Spleen (tissue), 11 donors: ENCODE measurements at regions not wholly inside any gene's neighbourhood (a gene's known extent, or its start where the extent isn't known, plus 50 kb on each side); places are given as distances from the start of the nearest gene placed in this dataset.

ENCODE experiments used
- DNase-seq: peaks from one replicate; pipeline ENCODE4 v3.0.0-alpha.2; 2020
- H3K27ac ChIP-seq, 8 donors: fragments of 200-600 bp; sonication (generic) in 7 of 8; 1 replicate in 4 of 8; 2 replicates in 4 of 8; pipeline versions ENCODE4 v1.5.0 to v1.8.0; 2016 to 2021; ENCODE audit warnings: inconsistent platforms in 4 of 8, mild to moderate bottlenecking in 4 of 8, moderate library complexity in 1 of 8
- H3K27me3 ChIP-seq, 7 donors: fragments of 200-600 bp; sonication (generic) in 6 of 7; replicated peaks in 1 of 7; 1 replicate in 4 of 7; 2 replicates in 3 of 7; pipeline versions ENCODE4 v1.5.0 to v1.8.0; 2016 to 2021; ENCODE audit warnings: inconsistent platforms in 3 of 7, mild to moderate bottlenecking in 1 of 7
- H3K36me3 ChIP-seq, 6 donors: fragments of 200-600 bp; sonication (generic) in 5 of 6; 1 replicate in 4 of 6; 2 replicates in 2 of 6; pipeline versions ENCODE4 v1.5.0 to v1.8.0; 2016 to 2021; ENCODE audit warnings: inconsistent platforms in 2 of 6
- H3K4me1 ChIP-seq, 6 donors: fragments of 200-600 bp; sonication (generic) in 5 of 6; 1 replicate in 3 of 6; 2 replicates in 3 of 6; pipeline versions ENCODE4 v1.5.0 to v1.8.0; 2016 to 2021; ENCODE audit warnings: inconsistent platforms in 3 of 6
- H3K4me3 ChIP-seq, 8 donors: fragments of 200-600 bp; sonication (generic) in 7 of 8; 1 replicate in 4 of 8; 2 replicates in 4 of 8; pipeline versions ENCODE4 v1.5.0 to v1.8.0; 2016 to 2021; ENCODE audit warnings: inconsistent platforms in 4 of 8, mild to moderate bottlenecking in 4 of 8, moderate library complexity in 2 of 8
- H3K9me3 ChIP-seq, 8 donors: fragments of 200-600 bp; sonication (generic) in 7 of 8; 1 replicate in 4 of 8; 2 replicates in 4 of 8; pipeline versions ENCODE4 v1.5.0 to v1.8.0; 2016 to 2021; ENCODE audit warnings: inconsistent platforms in 4 of 8
- POLR2A ChIP-seq, 3 donors: fragments of 450-650 bp; IDR thresholded peaks; one replicate each; pipeline ENCODE4 v1.5.1; 2017; ENCODE audit warnings: antibody characterized with exemption in 3 of 3, mild to moderate bottlenecking in 1 of 3
- POLR2AphosphoS5 ChIP-seq, 3 donors: sonication (generic); formaldehyde crosslinking; IDR thresholded peaks; one replicate each; pipeline ENCODE4 v1.5.1; 2017; ENCODE audit warnings: antibody characterized with exemption in 3 of 3
- WGBS, 5 donors: extraction: QIAGEN DNeasy Blood & Tissue Kit in 3 of 5; methylation state at CpG; one replicate each; pipeline versions ENCODE4 v1.1.5 to v1.1.7; 2013 to 2018; 5-methylcytosine and 5-hydroxymethylcytosine counted together
- intact Hi-C: fragments of 100-400 bp; cut with DNase I; formaldehyde crosslinking; loops from one replicate; pipeline ENCODE4 v1.15.0; 2023; ENCODE audit warnings: low total_unique reads
- TF ChIP-seq, protein P1 (sequence below), 11 experiments: fragments of 200-600 bp in 7 of 11; fragments of 450-650 bp in 4 of 11; sonication (generic) in 4 of 11; IDR thresholded peaks in 8 of 11; conservative IDR thresholded peaks in 3 of 11; 1 replicate in 7 of 11; 2 replicates in 4 of 11; pipeline versions ENCODE4 v1.4.0 to v1.8.0; 2016 to 2021; ENCODE audit warnings: antibody characterized with exemption in 11 of 11, inconsistent platforms in 4 of 11, mild to moderate bottlenecking in 1 of 11
- donor health status: healthy with polysubstance abuse.
- donor health status: DM: no; HTN: no; CAD: no; lungs with moderate emphysema.
- donor health status: DM: no; HTN: no; CAD: no.
- donor health status: Bipolar disorder and iron deficiency.
- donor health status: healthy.
- donor health status: DM: no; HTN: no; CAD: no.
- donor health status: DM: yes; HTN: yes; CAD: no.

DNA sequence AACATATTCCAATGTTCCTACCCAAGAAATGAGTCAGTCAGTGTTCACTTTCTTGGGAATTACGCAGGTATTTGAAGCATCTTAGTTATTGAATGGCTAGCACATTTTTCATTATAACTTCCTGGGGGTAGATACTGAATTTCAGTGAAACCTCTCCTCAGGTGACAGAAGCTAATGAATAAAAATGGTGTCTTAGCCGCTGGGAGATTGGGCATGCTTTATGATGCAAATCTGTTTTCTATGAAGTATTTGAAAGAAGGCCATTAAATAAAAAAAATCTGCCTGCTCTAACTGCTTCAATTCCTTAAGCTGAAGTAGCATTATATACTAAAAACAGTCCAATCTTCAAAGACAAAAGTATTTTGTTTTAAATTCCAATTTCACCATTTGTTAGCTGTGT, 132.8 kb upstream of the CYRIA start:
- Histone ChIP-seq H3K36me3 (no peaks in the 10 kb centered on the region), H3K4me1 (no peaks in the 10 kb centered on the region), H3K4me3 (no peak overlapping the region), H3K27me3 (no peaks in the 10 kb centered on the region), H3K9me3 (no peaks in the 10 kb centered on the region), H3K27ac (no peak overlapping the region)
- intact Hi-C loops, result no loop called here
- 78 to 92% (median 90%) methylated on average over 2 of the region's 2 CpGs for WGBS, 5 donors
- TF ChIP-seq POLR2A (IDR thresholded peaks at IDR 0.05) (no peak), POLR2AphosphoS5 (IDR thresholded peaks at IDR 0.05) (no peak)
- no peak for DNase-seq

DNA sequence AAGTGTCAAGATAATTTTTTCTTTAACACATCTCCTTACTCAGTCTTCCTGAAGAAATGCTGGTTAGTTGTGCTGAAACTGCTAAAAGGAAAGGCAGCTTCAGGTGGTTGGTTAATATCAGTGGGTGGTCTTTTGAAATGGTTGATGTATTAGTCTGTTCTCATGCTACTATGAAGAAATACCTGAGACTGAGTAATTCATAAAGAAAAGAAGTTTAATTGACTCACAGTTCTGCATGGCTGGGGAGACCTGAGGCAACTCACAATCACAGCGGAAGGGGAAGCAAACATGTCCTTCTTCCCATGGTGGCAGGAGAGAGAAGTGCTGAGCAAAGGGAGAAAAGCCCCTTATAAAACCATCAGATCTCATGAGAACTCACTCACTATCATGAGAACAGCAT, 125.9 kb upstream of the CYRIA start:
- TF ChIP-seq, protein P1, sequence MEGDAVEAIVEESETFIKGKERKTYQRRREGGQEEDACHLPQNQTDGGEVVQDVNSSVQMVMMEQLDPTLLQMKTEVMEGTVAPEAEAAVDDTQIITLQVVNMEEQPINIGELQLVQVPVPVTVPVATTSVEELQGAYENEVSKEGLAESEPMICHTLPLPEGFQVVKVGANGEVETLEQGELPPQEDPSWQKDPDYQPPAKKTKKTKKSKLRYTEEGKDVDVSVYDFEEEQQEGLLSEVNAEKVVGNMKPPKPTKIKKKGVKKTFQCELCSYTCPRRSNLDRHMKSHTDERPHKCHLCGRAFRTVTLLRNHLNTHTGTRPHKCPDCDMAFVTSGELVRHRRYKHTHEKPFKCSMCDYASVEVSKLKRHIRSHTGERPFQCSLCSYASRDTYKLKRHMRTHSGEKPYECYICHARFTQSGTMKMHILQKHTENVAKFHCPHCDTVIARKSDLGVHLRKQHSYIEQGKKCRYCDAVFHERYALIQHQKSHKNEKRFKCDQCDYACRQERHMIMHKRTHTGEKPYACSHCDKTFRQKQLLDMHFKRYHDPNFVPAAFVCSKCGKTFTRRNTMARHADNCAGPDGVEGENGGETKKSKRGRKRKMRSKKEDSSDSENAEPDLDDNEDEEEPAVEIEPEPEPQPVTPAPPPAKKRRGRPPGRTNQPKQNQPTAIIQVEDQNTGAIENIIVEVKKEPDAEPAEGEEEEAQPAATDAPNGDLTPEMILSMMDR (IDR thresholded peaks at IDR 0.05 in 8 of 11, conservative IDR thresholded peaks at IDR 0.05 in 3 of 11), result no peak
- TF ChIP-seq POLR2AphosphoS5 (IDR thresholded peaks at IDR 0.05), result no peak
- TF ChIP-seq POLR2A (IDR thresholded peaks at IDR 0.05), result no peak
- DNase-seq, result no peak
- no peak overlapping the region for H3K4me3 ChIP-seq
- no peaks in the 10 kb centered on the region for H3K27me3 ChIP-seq
- no peaks in the 10 kb centered on the region for H3K4me1 ChIP-seq
- no peaks in the 10 kb centered on the region for H3K9me3 ChIP-seq
- H3K27ac ChIP-seq, result no peak overlapping the region
- intact Hi-C loops, result no loop called here
- no peaks in the 10 kb centered on the region for H3K36me3 ChIP-seq
- WGBS, 5 donors, result 83 to 100% (median 90%) methylated on average over 1 of the region's 1 CpG

DNA sequence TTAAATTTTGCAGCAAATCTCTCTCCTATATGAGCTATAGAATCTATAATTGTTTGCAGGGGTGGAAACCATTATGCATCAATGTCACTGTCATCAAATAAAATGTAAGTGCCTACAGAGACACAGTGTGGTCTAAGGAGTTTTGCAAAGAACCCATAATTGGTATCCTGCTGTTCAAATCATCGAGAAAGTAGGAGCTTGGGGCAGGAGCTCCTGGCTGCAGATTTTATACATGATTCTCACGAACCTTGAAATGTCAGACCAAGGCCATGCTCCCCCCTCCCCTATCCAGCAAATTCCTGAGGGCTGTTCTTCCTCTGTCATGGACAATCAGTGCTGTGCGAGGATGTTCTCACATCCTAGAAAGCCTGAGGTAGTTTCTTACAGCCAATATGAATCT, 119.5 kb upstream of the CYRIA start:
- TF ChIP-seq, protein P1 (IDR thresholded peaks at IDR 0.05 in 8 of 11, conservative IDR thresholded peaks at IDR 0.05 in 3 of 11), result no peak
- TF ChIP-seq POLR2A (IDR thresholded peaks at IDR 0.05) (no peak), POLR2AphosphoS5 (IDR thresholded peaks at IDR 0.05) (no peak)
- no peak overlapping the region for H3K27ac ChIP-seq
- intact Hi-C loops, result no loop called here
- WGBS, 5 donors, result 49 to 75% (median 66%) methylated on average over 3 of the region's 3 CpGs
- no peaks in the 10 kb centered on the region for H3K27me3 ChIP-seq
- no peak overlapping the region for H3K4me3 ChIP-seq
- no peaks in the 10 kb centered on the region for H3K4me1 ChIP-seq
- no peaks in the 10 kb centered on the region for H3K36me3 ChIP-seq
- H3K9me3 ChIP-seq, result no peaks in the 10 kb centered on the region
- DNase-seq, result no peak

DNA sequence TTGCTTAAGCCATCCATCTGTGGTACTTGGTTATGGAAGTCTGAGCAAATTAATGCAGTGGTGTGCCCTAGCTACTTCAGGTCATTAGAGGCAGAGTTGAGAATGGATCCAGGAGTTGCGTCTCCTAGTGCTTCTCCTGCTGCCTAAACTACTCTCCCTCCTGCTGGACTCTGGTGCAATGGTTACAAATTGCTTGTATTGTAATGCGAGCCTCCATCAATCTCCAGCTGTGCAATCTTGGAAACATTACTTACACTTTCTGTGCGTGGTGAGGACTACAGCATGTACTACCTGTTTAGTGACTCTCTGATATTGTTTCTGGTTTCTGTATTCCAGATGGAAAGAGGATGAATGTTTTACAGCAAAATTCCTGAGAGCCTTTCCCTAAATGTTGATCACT, 119.0 kb upstream of the CYRIA start:
- 89 to 91% (median 90%) methylated on average over 3 of the region's 3 CpGs for WGBS, 5 donors

More for the DNA sequence above, 119.0 kb upstream of the CYRIA start:
- TF ChIP-seq, protein P1 (IDR thresholded peaks at IDR 0.05 in 8 of 11, conservative IDR thresholded peaks at IDR 0.05 in 3 of 11), result no peak
- no peak for TF ChIP-seq POLR2A (IDR thresholded peaks at IDR 0.05)
- TF ChIP-seq POLR2AphosphoS5 (IDR thresholded peaks at IDR 0.05), result no peak
- Histone ChIP-seq H3K4me3 (no peak overlapping the region), H3K9me3 (no peaks in the 10 kb centered on the region), H3K27ac (no peak overlapping the region), H3K4me1 (no peaks in the 10 kb centered on the region), H3K36me3 (no peaks in the 10 kb centered on the region), H3K27me3 (no peaks in the 10 kb centered on the region)
- intact Hi-C loops, result no loop called here
- DNase-seq, result no peak
